ENCODE measurements at regions not wholly inside any gene's neighbourhood (a gene's known extent, or its start where the extent isn't known, plus 50 kb on each side); places are given as distances from the start of the nearest gene placed in this dataset.
A peak's percentile ranks its signal among the peaks of the same experiment; 100 is the strongest.

DNA sequence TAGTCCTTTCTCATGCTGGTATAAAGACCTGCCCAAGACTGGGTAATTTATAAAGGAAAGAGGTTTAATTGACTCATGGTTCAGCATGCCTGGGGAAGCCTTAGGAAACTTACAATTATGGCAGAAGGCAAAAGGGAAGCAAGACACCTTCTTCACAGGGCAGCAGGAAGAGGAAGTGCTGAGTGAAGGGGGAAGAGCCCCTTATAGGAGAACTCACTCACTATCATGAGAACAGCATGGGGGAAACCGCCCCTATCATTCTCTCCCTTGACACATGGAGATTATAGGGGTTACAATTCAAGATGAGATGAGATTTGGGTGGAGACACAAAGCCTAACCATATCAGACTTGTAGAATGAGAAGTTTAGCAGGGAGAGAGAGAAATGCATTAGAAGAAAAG is 373.3 kb upstream of the DIAPH2 start:
- no peak overlapping the region for H3K4me3 ChIP-seq (ENCODE audit: low read depth, poor library complexity, severe bottlenecking)
- TF ChIP-seq, protein P1, sequence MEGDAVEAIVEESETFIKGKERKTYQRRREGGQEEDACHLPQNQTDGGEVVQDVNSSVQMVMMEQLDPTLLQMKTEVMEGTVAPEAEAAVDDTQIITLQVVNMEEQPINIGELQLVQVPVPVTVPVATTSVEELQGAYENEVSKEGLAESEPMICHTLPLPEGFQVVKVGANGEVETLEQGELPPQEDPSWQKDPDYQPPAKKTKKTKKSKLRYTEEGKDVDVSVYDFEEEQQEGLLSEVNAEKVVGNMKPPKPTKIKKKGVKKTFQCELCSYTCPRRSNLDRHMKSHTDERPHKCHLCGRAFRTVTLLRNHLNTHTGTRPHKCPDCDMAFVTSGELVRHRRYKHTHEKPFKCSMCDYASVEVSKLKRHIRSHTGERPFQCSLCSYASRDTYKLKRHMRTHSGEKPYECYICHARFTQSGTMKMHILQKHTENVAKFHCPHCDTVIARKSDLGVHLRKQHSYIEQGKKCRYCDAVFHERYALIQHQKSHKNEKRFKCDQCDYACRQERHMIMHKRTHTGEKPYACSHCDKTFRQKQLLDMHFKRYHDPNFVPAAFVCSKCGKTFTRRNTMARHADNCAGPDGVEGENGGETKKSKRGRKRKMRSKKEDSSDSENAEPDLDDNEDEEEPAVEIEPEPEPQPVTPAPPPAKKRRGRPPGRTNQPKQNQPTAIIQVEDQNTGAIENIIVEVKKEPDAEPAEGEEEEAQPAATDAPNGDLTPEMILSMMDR (IDR thresholded peaks at IDR 0.05): no peak
- TF ChIP-seq POLR2A (IDR thresholded peaks at IDR 0.05): no peak
- intact Hi-C loops (cut with DNase I; ENCODE audit: low total_unique reads): no loop called here
- DNase-seq (ENCODE audit: low spot score in 2 of 2): no peak
- 56 to 88% methylated on average over 1 of the region's 1 CpG for WGBS, 2 donors

DNA sequence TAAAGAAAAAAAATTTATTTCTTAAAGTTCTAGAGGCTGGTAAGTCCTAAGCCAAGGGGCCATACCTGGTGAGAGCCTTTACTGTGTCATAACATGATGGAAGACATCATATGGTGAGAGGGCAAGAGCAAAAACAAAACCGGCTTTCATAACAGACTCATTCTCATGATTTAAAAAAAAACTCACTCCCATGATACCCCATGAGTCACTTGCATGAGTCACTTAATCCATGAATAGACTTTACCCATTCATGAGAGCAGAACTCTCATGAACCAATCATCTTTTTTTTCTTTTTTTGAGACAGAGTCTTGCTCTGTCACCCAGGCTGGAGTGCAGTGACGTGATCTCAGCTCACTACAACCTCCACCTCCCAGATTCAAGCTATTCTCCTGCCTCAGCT is 369.7 kb upstream of the DIAPH2 start:
- TF ChIP-seq POLR2A (IDR thresholded peaks at IDR 0.05): no peak
- TF ChIP-seq, protein P1 (IDR thresholded peaks at IDR 0.05): no peak
- no peak overlapping the region for H3K4me3 ChIP-seq (ENCODE audit: low read depth, poor library complexity, severe bottlenecking)
- no peak for DNase-seq (ENCODE audit: low spot score in 2 of 2)
- intact Hi-C loops (cut with DNase I; ENCODE audit: low total_unique reads): no loop called here
- WGBS, 2 donors: 60 to 61% methylated on average over 2 of the region's 2 CpGs

DNA sequence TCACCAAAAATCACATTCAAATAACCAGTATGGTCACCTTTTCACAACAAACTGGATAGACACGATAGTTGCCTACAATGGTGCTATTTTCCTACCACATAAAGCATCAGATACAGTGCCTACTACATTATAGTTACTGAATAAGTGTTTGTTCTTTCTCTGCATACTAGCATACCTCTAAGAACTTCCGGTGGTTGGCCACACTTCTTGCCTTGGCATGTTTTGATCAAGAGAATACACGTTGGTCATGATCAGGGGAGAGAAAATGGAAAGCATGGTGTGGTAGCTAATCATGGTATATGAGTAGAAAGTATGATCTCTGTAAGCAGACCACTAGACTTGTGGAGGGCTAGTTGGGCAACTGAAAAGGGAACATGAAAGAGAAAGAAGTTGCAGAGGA is 322.8 kb upstream of the DIAPH2 start:
- intact Hi-C loops (cut with DNase I; ENCODE audit: low total_unique reads): no loop called here
- H3K4me3 ChIP-seq (ENCODE audit: low read depth, poor library complexity, severe bottlenecking): no peak overlapping the region
- 47 to 69% methylated on average over 3 of the region's 3 CpGs for WGBS, 2 donors
- TF ChIP-seq, protein P1 (IDR thresholded peaks at IDR 0.05): no peak
- no peak for TF ChIP-seq POLR2A (IDR thresholded peaks at IDR 0.05)
- no peak for DNase-seq (ENCODE audit: low spot score in 2 of 2)

- intact Hi-C loops (cut with DNase I; ENCODE audit: low total_unique reads): no loop called here
- DNase-seq (ENCODE audit: low spot score in 2 of 2): no peak
- no peak overlapping the region for H3K4me3 ChIP-seq (ENCODE audit: low read depth, poor library complexity, severe bottlenecking)
- TF ChIP-seq POLR2A (IDR thresholded peaks at IDR 0.05): no peak
- TF ChIP-seq, protein P1 (IDR thresholded peaks at IDR 0.05): peak in 1 of 3 donors; percentile 16
- WGBS, 2 donors: 28 to 35% methylated on average over 7 of the region's 7 CpGs
Measured at GRCh38 chrX:96372313-96373046, 312.2 kb upstream of the DIAPH2 start.

DNA sequence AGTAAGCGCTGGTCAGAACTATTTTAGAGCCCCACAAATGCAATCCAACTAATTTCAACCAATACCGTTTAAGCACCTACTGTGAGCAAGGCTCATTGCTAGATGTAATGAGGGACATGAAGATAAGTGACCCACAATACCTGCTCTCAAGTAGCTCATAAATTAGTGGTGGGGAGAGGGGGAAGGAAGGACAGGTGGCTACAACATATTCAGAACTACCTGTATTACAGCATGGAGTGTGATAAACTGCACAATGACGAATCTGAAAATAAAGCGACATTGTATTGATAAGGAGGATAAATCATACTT is 311.6 kb upstream of the DIAPH2 start:
- WGBS, 2 donors: 38 to 51% methylated on average over 4 of the region's 4 CpGs
- intact Hi-C loops (cut with DNase I; ENCODE audit: low total_unique reads): no loop called here
- H3K4me3 ChIP-seq (ENCODE audit: low read depth, poor library complexity, severe bottlenecking): no peak overlapping the region
- no peak for TF ChIP-seq POLR2A (IDR thresholded peaks at IDR 0.05)
- TF ChIP-seq, protein P1 (IDR thresholded peaks at IDR 0.05): no peak
- no peak for DNase-seq (ENCODE audit: low spot score in 2 of 2)

- WGBS, 2 donors: 79 to 87% methylated on average over 2 of the region's 2 CpGs
- H3K4me3 ChIP-seq (ENCODE audit: low read depth, poor library complexity, severe bottlenecking): no peak overlapping the region
- no peak for DNase-seq (ENCODE audit: low spot score in 2 of 2)
- intact Hi-C loops (cut with DNase I; ENCODE audit: low total_unique reads): no loop called here
- TF ChIP-seq POLR2A (IDR thresholded peaks at IDR 0.05): no peak
- TF ChIP-seq, protein P1 (IDR thresholded peaks at IDR 0.05): no peak
Measured at GRCh38 chrX:96376266-96376665, 308.4 kb upstream of the DIAPH2 start.
